HFFc6 (cell line): ENCODE measurements at regions not wholly inside any gene's neighbourhood (a gene's known extent, or its start where the extent isn't known, plus 50 kb on each side); places are given as distances from the start of the nearest gene placed in this dataset.

Experiments
- DNase-seq: peaks from one replicate; pipeline ENCODE4 v3.0.0-alpha.2; 2018
- H3K27ac Mint-ChIP-seq: 2 replicates; pipeline ENCODE4 v1.8.0; 2020; ENCODE audit warnings: mild to moderate bottlenecking, mixed read lengths
- H3K27me3 Mint-ChIP-seq: 2 replicates; pipeline ENCODE4 v1.8.0; 2021; ENCODE audit warnings: mild to moderate bottlenecking, moderate library complexity, mixed read lengths; ENCODE audit not compliant: insufficient read depth
- H3K36me3 Mint-ChIP-seq: 2 replicates; pipeline ENCODE4 v1.8.0; 2021; ENCODE audit warnings: low read depth, mixed read lengths
- H3K4me1 Mint-ChIP-seq: 2 replicates; pipeline ENCODE4 v1.8.0; 2020; ENCODE audit warnings: low read depth, mixed read lengths
- H3K4me3 Mint-ChIP-seq: 2 replicates; pipeline ENCODE4 v1.8.0; 2020; ENCODE audit warnings: mild to moderate bottlenecking, moderate library complexity, mixed read lengths
- H3K9me3 Mint-ChIP-seq: 2 replicates; pipeline ENCODE4 v1.8.0; 2020; ENCODE audit warnings: mild to moderate bottlenecking, mixed read lengths
- TF ChIP-seq, protein P1 (sequence below): fragments of 200-600 bp; sonication (generic); IDR thresholded peaks from 2 replicates; pipeline ENCODE4 v1.5.0; 2021; ENCODE audit warnings: antibody characterized with exemption, mild to moderate bottlenecking

GRCh38 chr9:117970276-117971050 is 266.3 kb downstream of the TLR4 start:
- no peak for DNase-seq
- Mint-ChIP-seq H3K9me3 (peaks cover 61% of the 10 kb centered on the region), H3K27ac (no peak overlapping the region), H3K4me1 (no peaks in the 10 kb centered on the region), H3K36me3 (no peaks in the 10 kb centered on the region; the same call in 1 of the 2 replicates), H3K4me3 (no peak overlapping the region), H3K27me3 (no peaks in the 10 kb centered on the region)
- TF ChIP-seq, protein P1, sequence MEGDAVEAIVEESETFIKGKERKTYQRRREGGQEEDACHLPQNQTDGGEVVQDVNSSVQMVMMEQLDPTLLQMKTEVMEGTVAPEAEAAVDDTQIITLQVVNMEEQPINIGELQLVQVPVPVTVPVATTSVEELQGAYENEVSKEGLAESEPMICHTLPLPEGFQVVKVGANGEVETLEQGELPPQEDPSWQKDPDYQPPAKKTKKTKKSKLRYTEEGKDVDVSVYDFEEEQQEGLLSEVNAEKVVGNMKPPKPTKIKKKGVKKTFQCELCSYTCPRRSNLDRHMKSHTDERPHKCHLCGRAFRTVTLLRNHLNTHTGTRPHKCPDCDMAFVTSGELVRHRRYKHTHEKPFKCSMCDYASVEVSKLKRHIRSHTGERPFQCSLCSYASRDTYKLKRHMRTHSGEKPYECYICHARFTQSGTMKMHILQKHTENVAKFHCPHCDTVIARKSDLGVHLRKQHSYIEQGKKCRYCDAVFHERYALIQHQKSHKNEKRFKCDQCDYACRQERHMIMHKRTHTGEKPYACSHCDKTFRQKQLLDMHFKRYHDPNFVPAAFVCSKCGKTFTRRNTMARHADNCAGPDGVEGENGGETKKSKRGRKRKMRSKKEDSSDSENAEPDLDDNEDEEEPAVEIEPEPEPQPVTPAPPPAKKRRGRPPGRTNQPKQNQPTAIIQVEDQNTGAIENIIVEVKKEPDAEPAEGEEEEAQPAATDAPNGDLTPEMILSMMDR, result no peak

GRCh38 chr9:117974108-117974507 is 269.9 kb downstream of the TLR4 start:
- no peaks in the 10 kb centered on the region for H3K36me3 Mint-ChIP-seq
- TF ChIP-seq, protein P1, result no peak
- H3K27me3 Mint-ChIP-seq, result no peaks in the 10 kb centered on the region
- H3K27ac Mint-ChIP-seq, result no peak overlapping the region
- no peak for DNase-seq
- no peak overlapping the region for H3K4me3 Mint-ChIP-seq
- H3K9me3 Mint-ChIP-seq, result peaks cover 51% of the 10 kb centered on the region
- H3K4me1 Mint-ChIP-seq, result no peaks in the 10 kb centered on the region

- Mint-ChIP-seq H3K4me1 (no peaks in the 10 kb centered on the region), H3K9me3 (peaks cover 42% of the 10 kb centered on the region), H3K27ac (no peak overlapping the region), H3K27me3 (no peaks in the 10 kb centered on the region), H3K36me3 (no peaks in the 10 kb centered on the region), H3K4me3 (no peak overlapping the region)
- no peak for DNase-seq
- TF ChIP-seq, protein P1, result no peak
Observed at GRCh38 chr9:117979914-117980313, 275.7 kb downstream of the TLR4 start.

DNA sequence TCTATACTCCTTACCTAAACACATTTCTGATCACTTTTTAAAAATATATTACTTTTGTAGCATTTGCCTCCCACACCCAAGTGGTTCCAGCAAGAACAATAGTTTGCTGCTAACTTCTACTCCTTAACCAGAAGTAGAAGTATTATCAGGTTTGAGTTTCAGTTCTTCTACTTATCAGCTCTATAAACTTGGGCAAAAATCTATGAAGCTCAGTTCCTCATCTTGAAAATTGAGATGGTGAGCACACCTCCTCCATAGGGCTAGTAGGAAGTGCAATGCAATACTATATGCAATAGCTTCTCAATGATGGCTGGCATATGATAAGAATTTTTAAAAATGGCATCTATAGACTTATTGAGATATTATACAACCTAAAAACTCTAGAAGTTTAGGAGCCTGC is 283.7 kb downstream of the TLR4 start:
- H3K36me3 Mint-ChIP-seq, result no peaks in the 10 kb centered on the region
- no peaks in the 10 kb centered on the region; the same call in 1 of the 2 replicates for H3K27me3 Mint-ChIP-seq
- peaks cover 61% of the 10 kb centered on the region for H3K9me3 Mint-ChIP-seq
- H3K4me1 Mint-ChIP-seq, result no peaks in the 10 kb centered on the region
- DNase-seq, result no peak
- TF ChIP-seq, protein P1, result no peak
- no peak overlapping the region for H3K4me3 Mint-ChIP-seq
- no peak overlapping the region for H3K27ac Mint-ChIP-seq

GRCh38 chr9:117992006-117992405 is 287.8 kb downstream of the TLR4 start:
- TF ChIP-seq, protein P1, result no peak
- H3K36me3 Mint-ChIP-seq, result peaks cover 5% of the 10 kb centered on the region; the same call in 1 of the 2 replicates
- H3K27me3 Mint-ChIP-seq, result no peaks in the 10 kb centered on the region; the same call in 1 of the 2 replicates
- no peak for DNase-seq
- no peaks in the 10 kb centered on the region for H3K4me1 Mint-ChIP-seq
- no peak overlapping the region for H3K27ac Mint-ChIP-seq
- no peak overlapping the region for H3K4me3 Mint-ChIP-seq
- H3K9me3 Mint-ChIP-seq, result peaks cover 63% of the 10 kb centered on the region
